K562 (cell line): ENCODE measurements at regions not wholly inside any gene's neighbourhood (a gene's known extent, or its start where the extent isn't known, plus 50 kb on each side); places are given as distances from the start of the nearest gene placed in this dataset.

Experiments
- CEBPZ ChIP-seq: fragments of 150-350 bp; IDR thresholded peaks from 2 replicates; pipeline ENCODE4 v1.6.1; 2014; ENCODE audit warnings: low read depth, mild to moderate bottlenecking, low read length, borderline replicate concordance
- CUX1 ChIP-seq: fragments of 200-800 bp; sonication (Bioruptor generic); IDR thresholded peaks from 2 replicates; pipeline ENCODE4 v1.6.1; 2016; ENCODE audit warnings: missing genetic modification characterization, missing compliant biosample characterization
- E2F1 ChIP-seq: sonication (generic); formaldehyde crosslinking; IDR thresholded peaks from 2 replicates; pipeline ENCODE4 v1.8.1; 2023; ENCODE audit warnings: mild to moderate bottlenecking, missing genetic modification reagents, moderate library complexity
- GTF2A2 ChIP-seq: IDR thresholded peaks from 2 replicates; pipeline ENCODE4 v1.6.1; 2016; ENCODE audit warnings: mild to moderate bottlenecking, missing genetic modification characterization, missing compliant biosample characterization
- HBP1 ChIP-seq: fragments of 450-650 bp; formaldehyde crosslinking; IDR thresholded peaks from 2 replicates; pipeline ENCODE4 v1.4.0; 2022; ENCODE audit warnings: missing genetic modification characterization
- MEIS2 ChIP-seq: fragments of 450-650 bp; IDR thresholded peaks from 2 replicates; pipeline ENCODE4 v1.6.1; 2014; ENCODE audit warnings: mild to moderate bottlenecking; ENCODE audit not compliant: partially characterized antibody
- MTA1 ChIP-seq: fragments of 450-650 bp; IDR thresholded peaks from 2 replicates; pipeline ENCODE4 v1.6.1; 2017; ENCODE audit warnings: borderline replicate concordance
- NFIC ChIP-seq: fragments of 450-650 bp; IDR thresholded peaks from 2 replicates; pipeline ENCODE4 v1.6.1; 2017; ENCODE audit warnings: mild to moderate bottlenecking, inconsistent platforms
- NRF1 ChIP-seq, 2 experiments: fragments of 450-650 bp; IDR thresholded peaks in 1 of 2; conservative IDR thresholded peaks in 1 of 2; 2 replicates each; pipeline ENCODE4 v1.6.1; 2014; ENCODE audit warnings: mild to moderate bottlenecking in 2 of 2
- SUPT5H ChIP-seq: fragments of 450-650 bp; IDR thresholded peaks from 2 replicates; pipeline ENCODE4 v1.6.1; 2016
- THAP7 ChIP-seq: fragments of 250-450 bp; sonication (Bioruptor Pico); IDR thresholded peaks from 2 replicates; pipeline ENCODE4 v1.5.0; 2021
- ZBTB8A ChIP-seq: fragments of 450-650 bp; IDR thresholded peaks from 2 replicates; pipeline ENCODE4 v1.6.1; 2018; ENCODE audit warnings: mild to moderate bottlenecking, moderate library complexity; ENCODE audit not compliant: partially characterized antibody
- ZFP36 ChIP-seq: fragments of 150-350 bp; IDR thresholded peaks from 2 replicates; pipeline ENCODE4 v1.6.1; 2018; ENCODE audit warnings: low read length, low read depth; ENCODE audit not compliant: partially characterized antibody
- ZNF449 ChIP-seq: fragments of 250-450 bp; sonication (Bioruptor Pico); IDR thresholded peaks from 2 replicates; pipeline ENCODE4 v1.8.0; 2022; ENCODE audit warnings: moderate library complexity, mild to moderate bottlenecking, inconsistent platforms

GRCh38 chr4:55742655-55743202 is 76.9 kb upstream of the EXOC1L start (continued):
- TF ChIP-seq CUX1 (CRISPR knock-in tag): peak; percentile 87; the same call in 1 of the 2 replicates
- peak; percentile 76 for TF ChIP-seq GTF2A2
- 0 out of 2 replicates have a peak, but pooled peaks have one; percentile 21 for TF ChIP-seq E2F1
- TF ChIP-seq SUPT5H: no peak
- peak; percentile 50; the same call in 1 of the 2 replicates for TF ChIP-seq MTA1
- no peak for TF ChIP-seq CEBPZ
- TF ChIP-seq NRF1 (conservative IDR thresholded peaks at IDR 0.05 in 1 of 2, IDR thresholded peaks at IDR 0.05 in 1 of 2): no peak
- TF ChIP-seq THAP7 (CRISPR knock-in tag): no peak
- TF ChIP-seq HBP1 (CRISPR knock-in tag): 0 out of 2 replicates have a peak, but pooled peaks have one; percentile 52
- TF ChIP-seq ZFP36: no peak
- TF ChIP-seq NFIC: peak; percentile 99
- TF ChIP-seq ZNF449 (CRISPR knock-in tag): peak; percentile 96
- TF ChIP-seq MEIS2: no peak
- no peak for TF ChIP-seq ZBTB8A
